Nephron (organoid): ENCODE measurements at regions not wholly inside any gene's neighbourhood (a gene's known extent, or its start where the extent isn't known, plus 50 kb on each side); places are given as distances from the start of the nearest gene placed in this dataset.

ENCODE experiments used
- H3K27ac Mint-ChIP-seq, 3 experiments: 2 replicates each; pipeline ENCODE4 v1.8.0; 2020; ENCODE audit warnings: mixed read lengths in 3 of 3, mild to moderate bottlenecking in 2 of 3, moderate library complexity in 1 of 3
- H3K27me3 Mint-ChIP-seq: 2 replicates; pipeline ENCODE4 v1.8.0; 2021; ENCODE audit warnings: low read depth, mild to moderate bottlenecking, moderate library complexity, mixed read lengths
- H3K36me3 Mint-ChIP-seq: 2 replicates; pipeline ENCODE4 v1.8.0; 2020; ENCODE audit warnings: low read depth, mixed read lengths
- H3K4me1 Mint-ChIP-seq: 2 replicates; pipeline ENCODE4 v1.8.0; 2020; ENCODE audit warnings: mixed read lengths
- H3K4me3 Mint-ChIP-seq, 3 experiments: 2 replicates each; pipeline ENCODE4 v1.8.0; 2020; ENCODE audit warnings: mild to moderate bottlenecking in 3 of 3, mixed read lengths in 3 of 3, moderate library complexity in 2 of 3
- H3K9me3 Mint-ChIP-seq: 2 replicates; pipeline ENCODE4 v1.8.0; 2020; ENCODE audit warnings: mixed read lengths
- TF ChIP-seq, protein P1 (sequence below), 3 experiments: fragments of 200-600 bp; sonication (generic); IDR thresholded peaks; one replicate each; pipeline ENCODE4 v1.5.0; 2021; ENCODE audit warnings: antibody characterized with exemption in 3 of 3; ENCODE audit not compliant: unreplicated experiment in 3 of 3

DNA sequence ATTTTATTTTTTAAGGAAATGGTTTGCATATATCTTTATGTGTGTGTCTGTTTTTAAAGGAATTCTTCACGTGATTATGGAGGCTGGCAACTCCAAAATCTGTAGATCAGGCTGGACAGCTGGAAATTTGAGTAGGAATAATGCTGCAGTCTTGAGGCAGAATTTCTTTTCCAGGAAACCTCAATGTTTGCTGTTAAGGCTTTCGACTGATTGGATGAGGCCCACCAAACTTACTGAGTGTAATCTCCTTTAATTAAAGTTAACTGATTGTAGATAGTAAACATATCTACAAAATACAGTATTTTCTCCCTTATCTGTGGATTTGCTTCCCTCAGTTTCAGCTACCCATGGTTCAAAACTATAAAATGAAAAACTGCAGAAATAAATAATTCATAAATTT, 883.1 kb downstream of the TTLL7 start:
- TF ChIP-seq, protein P1, sequence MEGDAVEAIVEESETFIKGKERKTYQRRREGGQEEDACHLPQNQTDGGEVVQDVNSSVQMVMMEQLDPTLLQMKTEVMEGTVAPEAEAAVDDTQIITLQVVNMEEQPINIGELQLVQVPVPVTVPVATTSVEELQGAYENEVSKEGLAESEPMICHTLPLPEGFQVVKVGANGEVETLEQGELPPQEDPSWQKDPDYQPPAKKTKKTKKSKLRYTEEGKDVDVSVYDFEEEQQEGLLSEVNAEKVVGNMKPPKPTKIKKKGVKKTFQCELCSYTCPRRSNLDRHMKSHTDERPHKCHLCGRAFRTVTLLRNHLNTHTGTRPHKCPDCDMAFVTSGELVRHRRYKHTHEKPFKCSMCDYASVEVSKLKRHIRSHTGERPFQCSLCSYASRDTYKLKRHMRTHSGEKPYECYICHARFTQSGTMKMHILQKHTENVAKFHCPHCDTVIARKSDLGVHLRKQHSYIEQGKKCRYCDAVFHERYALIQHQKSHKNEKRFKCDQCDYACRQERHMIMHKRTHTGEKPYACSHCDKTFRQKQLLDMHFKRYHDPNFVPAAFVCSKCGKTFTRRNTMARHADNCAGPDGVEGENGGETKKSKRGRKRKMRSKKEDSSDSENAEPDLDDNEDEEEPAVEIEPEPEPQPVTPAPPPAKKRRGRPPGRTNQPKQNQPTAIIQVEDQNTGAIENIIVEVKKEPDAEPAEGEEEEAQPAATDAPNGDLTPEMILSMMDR (IDR thresholded peaks at IDR 0.05; ENCODE audit: unreplicated experiment in 3 of 3): no peak
- no peaks in the 10 kb centered on the region for H3K27me3 Mint-ChIP-seq

DNA sequence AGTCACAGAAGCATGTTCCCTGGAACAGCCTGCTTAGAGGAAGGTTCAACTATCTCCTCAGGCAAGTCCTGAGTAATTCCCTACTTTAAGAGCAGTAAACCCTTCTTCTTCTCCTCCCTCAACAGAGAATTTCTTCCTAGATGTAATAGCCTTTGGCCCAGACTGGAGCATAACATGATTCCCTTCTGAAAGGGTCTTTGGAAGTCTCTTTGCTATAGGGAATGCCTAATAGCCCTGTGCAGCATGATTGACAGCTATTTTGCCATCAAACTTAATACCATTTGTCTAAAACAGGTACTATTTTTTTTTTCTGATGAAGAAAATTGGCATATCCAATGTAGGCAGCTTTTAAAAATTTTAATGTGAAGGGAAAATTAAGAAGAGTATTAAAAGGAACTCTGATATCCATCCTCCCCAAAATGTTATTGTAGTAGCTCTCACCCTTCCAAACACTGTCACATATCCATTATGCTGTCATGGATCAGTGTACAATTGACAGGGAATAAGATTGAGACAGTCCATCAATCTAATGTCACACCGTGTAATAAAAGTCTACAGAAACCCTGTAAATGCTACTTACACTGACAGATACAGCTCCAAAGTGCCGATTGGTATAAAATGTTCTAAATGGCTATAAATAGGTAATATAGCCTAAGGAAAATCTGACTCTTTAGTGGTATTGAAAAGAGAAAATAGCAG, 884.6 kb downstream of the TTLL7 start:
- no peak overlapping the region for H3K4me3 Mint-ChIP-seq
- TF ChIP-seq, protein P1 (IDR thresholded peaks at IDR 0.05; ENCODE audit: unreplicated experiment in 3 of 3): no peak
- no peaks in the 10 kb centered on the region for H3K9me3 Mint-ChIP-seq
- no peaks in the 10 kb centered on the region for H3K27me3 Mint-ChIP-seq
- H3K27ac Mint-ChIP-seq: no peak overlapping the region
- no peaks in the 10 kb centered on the region for H3K36me3 Mint-ChIP-seq
- H3K4me1 Mint-ChIP-seq: no peaks in the 10 kb centered on the region

More for the DNA sequence above, 883.1 kb downstream of the TTLL7 start:
- Mint-ChIP-seq H3K9me3 (no peaks in the 10 kb centered on the region), H3K36me3 (no peaks in the 10 kb centered on the region), H3K27ac (no peak overlapping the region), H3K4me3 (no peak overlapping the region), H3K4me1 (no peaks in the 10 kb centered on the region)

DNA sequence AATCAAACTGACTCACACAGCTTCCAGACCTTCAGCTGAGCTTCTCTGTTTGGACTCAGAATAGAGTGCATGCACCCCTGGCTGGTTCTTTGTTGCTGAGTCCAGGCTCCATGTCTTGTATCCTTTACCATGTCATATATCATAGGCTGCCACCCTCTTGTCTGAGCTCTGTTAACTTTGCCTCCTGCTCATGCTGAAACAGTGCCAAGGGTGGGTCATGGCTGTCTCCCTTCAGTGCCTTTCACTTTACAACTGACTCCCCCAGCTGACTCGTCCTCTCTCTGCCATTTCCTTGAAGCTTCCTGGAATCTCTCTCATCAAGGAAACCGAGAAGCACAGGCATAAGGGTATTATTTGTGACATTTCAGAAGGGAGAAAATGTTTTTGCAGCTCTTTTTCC, 885.3 kb downstream of the TTLL7 start:
- no peaks in the 10 kb centered on the region for H3K9me3 Mint-ChIP-seq
- H3K36me3 Mint-ChIP-seq: no peaks in the 10 kb centered on the region
- TF ChIP-seq, protein P1 (IDR thresholded peaks at IDR 0.05; ENCODE audit: unreplicated experiment in 3 of 3): no peak
- no peak overlapping the region for H3K4me3 Mint-ChIP-seq
- H3K27ac Mint-ChIP-seq: no peak overlapping the region
- H3K27me3 Mint-ChIP-seq: no peaks in the 10 kb centered on the region
- no peaks in the 10 kb centered on the region for H3K4me1 Mint-ChIP-seq

DNA sequence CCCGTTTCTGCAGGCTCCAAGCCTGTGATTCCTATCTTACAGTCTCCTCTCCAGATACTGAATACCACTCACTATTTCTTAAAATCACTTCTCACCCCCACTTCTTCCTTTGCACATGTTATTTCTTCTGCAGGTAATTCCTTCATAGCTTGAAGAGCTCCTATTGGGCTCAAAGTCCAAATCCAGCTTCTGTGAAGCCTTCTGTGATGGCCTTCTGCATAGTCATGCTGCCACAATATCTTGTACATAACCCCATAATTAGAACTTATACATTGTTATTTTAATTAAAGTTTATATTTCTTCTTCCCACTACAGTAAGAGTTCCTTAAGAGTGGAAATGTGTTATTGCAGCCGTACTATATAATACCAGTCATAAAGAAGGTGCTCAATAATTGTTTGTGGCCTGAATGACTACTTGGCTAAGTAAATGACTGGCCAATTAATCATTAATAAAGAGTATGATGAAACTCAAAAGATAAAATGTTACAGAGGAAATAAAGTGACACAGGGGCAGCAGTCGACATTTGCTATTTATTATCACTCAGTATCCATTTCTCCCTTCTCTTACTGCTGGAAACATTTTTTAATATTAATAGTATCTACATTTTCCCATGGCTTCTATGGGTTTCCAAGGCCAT, 886.6 kb downstream of the TTLL7 start:
- TF ChIP-seq, protein P1 (IDR thresholded peaks at IDR 0.05; ENCODE audit: unreplicated experiment in 3 of 3): no peak
- H3K4me3 Mint-ChIP-seq: no peak overlapping the region
- H3K4me1 Mint-ChIP-seq: no peaks in the 10 kb centered on the region
- no peaks in the 10 kb centered on the region for H3K9me3 Mint-ChIP-seq
- no peaks in the 10 kb centered on the region for H3K27me3 Mint-ChIP-seq
- no peak overlapping the region for H3K27ac Mint-ChIP-seq
- H3K36me3 Mint-ChIP-seq: no peaks in the 10 kb centered on the region

DNA sequence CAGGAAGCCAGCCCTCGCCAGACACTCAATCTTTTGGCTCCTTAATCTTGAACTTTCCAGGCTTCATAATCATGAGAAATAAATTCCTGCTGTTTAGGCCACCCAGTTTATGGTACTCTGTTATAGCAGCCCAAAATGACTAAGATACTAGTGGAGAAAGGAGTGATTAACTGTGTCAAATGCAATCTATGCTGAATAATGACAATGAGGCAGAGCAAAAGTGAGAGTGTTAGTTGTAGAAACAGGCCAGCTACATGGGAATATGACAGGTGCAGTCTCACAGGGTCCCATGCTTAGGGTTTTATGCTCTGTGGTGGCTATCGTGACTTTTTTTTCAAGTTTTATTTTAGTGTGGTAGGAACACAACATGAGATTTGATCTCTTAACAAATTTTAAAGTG, 888.8 kb downstream of the TTLL7 start:
- TF ChIP-seq, protein P1 (IDR thresholded peaks at IDR 0.05; ENCODE audit: unreplicated experiment in 3 of 3): no peak
- Mint-ChIP-seq H3K9me3 (no peaks in the 10 kb centered on the region), H3K4me3 (no peak overlapping the region), H3K4me1 (no peaks in the 10 kb centered on the region), H3K36me3 (no peaks in the 10 kb centered on the region), H3K27me3 (no peaks in the 10 kb centered on the region), H3K27ac (no peak overlapping the region)

DNA sequence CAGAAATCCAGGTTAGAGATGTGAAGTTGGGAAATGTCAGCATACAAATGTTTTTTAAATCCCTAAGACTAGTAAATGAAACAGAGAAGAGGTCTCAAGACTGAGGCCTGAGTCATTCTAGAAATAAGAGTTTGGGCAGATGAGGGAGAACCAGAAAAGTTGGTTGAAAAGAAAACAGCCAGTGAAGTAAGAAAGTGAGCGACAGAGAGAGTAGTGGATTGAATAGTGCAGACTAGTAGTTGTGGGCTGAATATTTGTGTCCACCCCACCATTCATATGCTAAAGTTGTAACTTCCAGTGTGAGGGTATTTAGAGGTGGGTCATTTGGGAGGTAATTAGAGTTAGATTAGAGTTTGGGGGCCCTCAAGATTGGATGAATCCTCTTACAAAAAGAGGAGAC, 889.2 kb downstream of the TTLL7 start:
- H3K36me3 Mint-ChIP-seq: no peaks in the 10 kb centered on the region
- H3K9me3 Mint-ChIP-seq: no peaks in the 10 kb centered on the region
- H3K27me3 Mint-ChIP-seq: no peaks in the 10 kb centered on the region
- no peak overlapping the region for H3K4me3 Mint-ChIP-seq
- no peak overlapping the region for H3K27ac Mint-ChIP-seq
- TF ChIP-seq, protein P1 (IDR thresholded peaks at IDR 0.05; ENCODE audit: unreplicated experiment in 3 of 3): no peak
- no peaks in the 10 kb centered on the region for H3K4me1 Mint-ChIP-seq
